ENCODE measurements at regions not wholly inside any gene's neighbourhood (a gene's known extent, or its start where the extent isn't known, plus 50 kb on each side); places are given as distances from the start of the nearest gene placed in this dataset.
"Not testable (repeated sequence)": the region's sequence is repeated elsewhere in the genome, so short reads cannot be mapped to it uniquely, and the experiment has no call there.

DNA sequence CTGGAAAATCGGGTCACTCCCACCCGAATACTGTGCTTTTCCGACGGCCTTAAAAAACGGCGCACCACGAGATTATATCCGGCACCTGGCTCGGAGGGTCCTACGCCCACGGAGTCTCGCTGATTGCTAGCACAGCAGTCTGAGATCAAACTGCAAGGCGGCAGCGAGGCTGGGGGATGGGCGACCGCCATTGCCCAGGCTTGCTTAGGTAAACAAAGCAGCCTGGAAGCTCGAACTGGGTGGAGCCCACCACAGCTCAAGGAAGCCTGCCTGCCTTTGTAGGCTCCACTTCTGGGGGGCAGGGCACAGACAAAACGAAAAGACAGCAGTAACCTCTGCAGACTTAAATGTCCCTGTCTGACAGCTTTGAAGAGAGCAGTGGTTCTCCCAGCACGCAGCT lies 132.5 kb upstream of the TLE4 start:
- DNase-seq: not testable (repeated sequence)

- no peak for DNase-seq
Observed at GRCh38 chr9:79446523-79447307, 125.0 kb upstream of the TLE4 start.

GRCh38 chr9:79447308-79447605 lies 124.5 kb upstream of the TLE4 start:
- DNase-seq: no peak

DNA sequence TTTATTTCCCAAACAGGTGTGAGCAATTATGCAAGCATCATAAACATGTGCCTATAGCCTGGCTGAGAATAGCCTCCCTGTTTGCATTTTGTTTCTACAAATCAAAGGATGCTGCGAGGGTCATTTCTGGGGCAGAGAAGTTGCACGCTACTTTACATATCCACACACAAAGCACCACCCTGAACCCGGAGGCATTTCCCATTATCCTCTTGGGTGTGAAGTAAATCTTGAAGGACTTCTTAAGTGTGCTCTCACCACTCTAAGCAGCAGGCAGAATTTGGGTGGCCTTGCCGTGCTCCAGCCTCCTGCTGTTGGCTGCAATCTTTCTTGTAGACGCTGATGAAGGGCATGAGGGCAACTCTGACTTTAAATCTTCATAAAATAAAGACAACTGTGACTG lies 124.0 kb upstream of the TLE4 start:
- no peak for DNase-seq

- DNase-seq: no peak
Observed at GRCh38 chr9:79452265-79452664, 119.5 kb upstream of the TLE4 start.

DNA sequence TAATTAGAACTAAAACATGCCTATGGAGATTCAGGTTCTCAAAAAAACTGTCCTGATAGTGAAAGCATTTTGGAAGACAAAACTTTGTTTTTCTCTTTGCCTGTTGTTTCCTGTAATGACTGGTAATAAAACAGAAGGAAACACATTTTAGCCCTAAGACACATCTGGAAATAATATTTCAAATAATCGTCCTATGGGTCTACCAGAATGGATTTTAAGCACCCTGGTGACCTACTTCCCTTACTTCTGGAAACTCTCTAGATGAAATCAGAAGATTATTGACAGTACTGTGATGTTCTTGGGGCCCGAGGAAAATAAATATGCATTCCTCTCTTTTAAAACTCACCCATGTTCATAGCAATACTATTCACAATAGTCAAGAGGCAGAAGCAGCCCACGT lies 110.1 kb upstream of the TLE4 start:
- DNase-seq: no peak

DNA sequence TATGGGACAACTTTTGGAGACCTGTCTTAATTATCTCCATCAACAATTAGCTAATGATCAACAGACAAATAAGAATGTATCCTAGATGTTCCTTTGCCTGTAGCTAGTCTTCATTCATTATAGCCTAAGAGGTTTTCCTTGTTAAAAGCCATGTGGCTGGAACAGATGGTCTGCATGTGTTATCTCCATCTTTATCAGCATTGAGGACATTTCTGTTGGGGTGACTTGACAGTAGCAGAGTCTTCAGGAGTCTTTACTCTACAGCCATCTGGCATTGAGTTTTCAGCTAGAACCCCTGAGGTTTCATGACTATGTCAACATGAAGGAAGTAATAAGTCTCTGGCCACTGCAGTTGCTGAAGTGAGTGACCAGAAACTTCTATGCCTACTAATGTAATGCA lies 106.6 kb upstream of the TLE4 start:
- no peak for DNase-seq

- peak; percentile 41 for DNase-seq
Observed at GRCh38 chr9:79469164-79469563, 102.6 kb upstream of the TLE4 start.

DNA sequence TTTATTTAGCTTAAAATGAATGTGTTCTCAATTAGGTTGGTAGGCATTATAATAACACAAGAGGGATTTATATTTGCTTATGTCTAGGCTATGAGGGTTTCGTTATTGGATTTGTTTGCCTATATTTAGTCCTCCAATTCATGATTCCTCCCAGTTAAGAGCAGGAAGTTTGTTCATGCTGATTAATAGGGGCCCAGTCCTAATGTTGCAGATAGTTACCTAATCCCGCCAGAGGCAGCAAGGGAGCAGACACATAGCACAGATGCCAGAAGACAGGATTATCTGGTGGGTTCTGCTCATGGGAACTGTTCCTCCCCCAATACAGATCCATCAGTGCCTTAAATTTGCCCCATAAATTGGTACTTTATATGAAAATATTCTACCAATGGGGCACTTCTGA lies 100.8 kb upstream of the TLE4 start:
- no peak for DNase-seq

DNA sequence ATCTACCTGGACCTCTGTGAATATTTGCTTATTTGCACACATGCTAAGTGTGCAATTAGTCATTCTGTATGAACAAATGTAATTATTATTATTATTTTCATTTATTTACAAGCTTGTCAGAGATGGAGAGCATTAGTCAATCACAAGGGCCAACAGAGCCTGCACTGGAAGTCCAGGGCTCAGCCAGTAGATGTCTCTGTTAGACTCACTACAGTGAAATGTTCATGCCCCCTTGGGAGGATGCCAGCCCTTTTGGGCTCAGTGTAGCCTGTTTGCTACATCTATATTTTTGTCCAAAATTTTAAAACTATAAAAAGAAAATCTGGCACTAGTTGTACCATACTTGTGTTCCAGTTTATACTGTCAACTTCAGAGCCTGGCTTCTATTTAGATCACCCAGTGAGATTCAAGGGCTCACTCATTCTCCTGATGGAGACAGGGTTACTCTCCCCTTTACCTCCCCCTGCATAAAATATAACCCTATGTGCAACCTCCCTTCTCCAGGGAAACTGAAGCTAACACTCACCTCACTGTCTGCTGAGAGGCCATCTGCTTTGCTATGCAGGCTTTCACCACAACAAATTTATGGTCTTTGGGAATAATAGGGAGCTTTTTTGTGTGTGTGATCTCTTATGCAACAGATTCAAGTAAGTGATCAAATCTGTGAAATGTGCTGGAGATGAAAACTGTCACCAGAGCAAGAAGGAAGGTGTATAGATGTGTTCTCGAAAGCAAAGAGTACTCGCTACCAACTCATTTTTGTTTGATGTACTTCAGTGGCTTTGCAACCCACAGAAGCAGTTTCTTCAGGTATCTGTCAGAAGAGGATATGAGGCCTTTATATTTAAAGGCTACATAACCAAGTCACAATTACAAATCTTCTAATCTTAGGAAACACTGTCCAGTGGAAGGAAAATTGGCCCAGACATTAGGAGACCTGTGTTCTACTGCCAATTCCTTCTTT lies 99.9 kb upstream of the TLE4 start:
- DNase-seq: peak; percentile 20

- no peak for DNase-seq
Observed at GRCh38 chr9:79473704-79474103, 98.1 kb upstream of the TLE4 start.

DNA sequence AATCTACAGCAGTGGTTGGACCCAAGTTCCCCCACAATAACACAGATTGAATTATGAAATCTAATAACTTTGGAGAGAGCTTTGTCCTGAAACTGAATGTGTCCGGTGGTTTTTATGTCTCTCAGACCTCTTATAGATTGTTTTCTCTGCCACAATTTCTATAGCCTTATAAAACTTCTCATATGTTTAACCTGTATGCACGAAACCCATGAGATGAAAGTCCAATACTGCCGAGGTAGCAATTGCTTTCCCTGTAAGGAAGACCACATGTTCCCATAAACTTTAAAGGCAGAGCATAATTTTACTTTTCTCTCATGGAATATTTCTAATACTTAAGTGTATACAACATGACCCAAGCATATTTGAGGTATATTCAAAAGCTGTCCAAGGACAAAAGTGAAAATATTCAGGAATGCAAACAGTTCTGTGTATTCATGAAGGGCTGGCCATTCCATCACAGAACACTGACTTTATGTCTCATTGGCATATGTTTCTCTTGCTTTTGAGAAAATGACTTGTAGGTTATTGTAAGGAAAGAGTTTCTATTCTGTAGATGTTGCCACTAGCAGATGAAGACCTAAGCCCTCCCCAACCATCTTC lies 94.4 kb upstream of the TLE4 start:
- DNase-seq: no peak

GRCh38 chr9:79477955-79478771 lies 93.6 kb upstream of the TLE4 start:
- peak; percentile 10 for DNase-seq

DNA sequence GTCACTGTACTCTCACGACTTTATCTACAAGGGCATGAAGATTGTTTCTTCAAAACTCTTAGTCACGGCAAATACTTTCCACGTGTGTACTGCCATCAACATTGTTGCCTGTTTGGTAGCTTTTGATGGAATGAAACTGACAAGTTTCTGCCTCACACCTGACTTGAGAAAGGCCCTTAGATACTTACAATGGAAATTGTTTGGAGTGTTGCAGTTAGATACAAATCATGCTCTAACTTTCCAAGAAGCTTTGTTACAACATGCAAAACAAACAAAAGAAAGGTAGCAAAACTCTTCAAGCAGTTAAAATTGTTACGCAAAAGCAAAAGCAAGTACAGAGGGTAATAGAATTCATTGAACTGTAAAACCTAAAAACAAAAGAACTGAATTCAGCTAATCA lies 91.1 kb upstream of the TLE4 start:
- DNase-seq: no peak

DNA sequence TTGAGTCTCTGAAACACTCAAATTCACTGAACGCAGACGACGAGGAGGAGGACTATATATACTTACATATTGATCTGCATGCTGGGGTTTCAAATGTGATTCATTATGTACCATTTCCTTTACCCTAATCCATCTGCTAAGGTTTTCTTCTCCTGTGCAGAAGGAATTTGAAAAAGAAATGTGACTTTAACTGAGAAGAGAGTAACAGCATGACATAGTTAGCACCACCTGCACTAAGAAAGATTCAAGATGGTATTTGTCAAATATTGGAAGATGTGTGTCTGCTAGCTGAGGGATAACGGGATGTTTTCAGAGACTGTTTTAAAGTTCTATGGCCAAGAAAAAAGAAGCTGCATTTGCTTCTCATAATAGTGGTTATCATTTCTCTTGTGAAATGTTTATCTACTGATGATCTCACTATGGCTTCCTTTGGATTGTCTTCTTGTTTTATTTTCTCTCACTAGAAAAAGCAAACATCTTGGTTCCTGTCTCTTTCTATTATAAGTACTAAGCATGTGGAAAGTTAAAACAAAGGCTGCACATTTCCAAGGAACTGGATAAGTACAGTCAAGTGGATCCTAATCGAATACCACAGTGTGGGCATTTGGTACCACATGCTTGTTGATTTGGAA lies 89.8 kb upstream of the TLE4 start:
- no peak for DNase-seq

DNA sequence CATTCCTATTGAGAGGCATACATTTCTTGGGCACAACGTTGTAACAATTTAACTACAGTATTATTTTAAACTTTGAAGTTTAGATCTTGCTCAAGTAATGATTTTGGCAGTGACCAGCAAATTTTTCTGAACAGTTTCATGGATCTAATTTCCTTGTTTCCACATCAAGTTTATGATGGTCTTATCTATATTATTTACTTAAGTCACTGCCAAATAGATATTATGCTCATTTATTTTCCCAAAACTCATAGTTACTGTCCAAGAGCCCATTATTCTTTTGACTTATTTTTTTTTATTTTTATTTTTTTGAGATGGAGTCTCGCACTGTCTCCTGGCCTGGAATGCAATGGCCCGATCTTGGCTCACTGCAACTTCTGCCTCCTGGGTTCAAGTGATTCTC lies 86.5 kb upstream of the TLE4 start:
- DNase-seq: no peak

- no peak for DNase-seq
Observed at GRCh38 chr9:79489261-79490000, 82.3 kb upstream of the TLE4 start.

GRCh38 chr9:79490657-79491248 lies 81.0 kb upstream of the TLE4 start:
- no peak for DNase-seq

GRCh38 chr9:79492092-79493009 lies 79.4 kb upstream of the TLE4 start:
- DNase-seq: no peak

- not testable (repeated sequence) for DNase-seq
Observed at GRCh38 chr9:79500196-79500864, 71.4 kb upstream of the TLE4 start.

All from activated CD4-positive, alpha-beta T cell treated with anti-CD3 and anti-CD28 coated beads, Interleukin-10, Interleukin-2, amounts not matched to agents 100 ng/mL and 50 ng/mL, durations not matched to agents 16 hours and 8 hours (primary cell).